GM20000 (cell line): ENCODE measurements at regions not wholly inside any gene's neighbourhood (a gene's known extent, or its start where the extent isn't known, plus 50 kb on each side); places are given as distances from the start of the nearest gene placed in this dataset.

Experiments
- DNase-seq: peaks from one replicate; pipeline ENCODE4 v3.0.0; 2012; ENCODE audit warnings: low spot score
- TF ChIP-seq, protein P1 (sequence below): IDR thresholded peaks from 2 replicates; pipeline ENCODE4 v1.5.1; 2012; ENCODE audit warnings: mild to moderate bottlenecking, control low read depth; ENCODE audit errors: extremely low read depth, missing control alignments

DNA sequence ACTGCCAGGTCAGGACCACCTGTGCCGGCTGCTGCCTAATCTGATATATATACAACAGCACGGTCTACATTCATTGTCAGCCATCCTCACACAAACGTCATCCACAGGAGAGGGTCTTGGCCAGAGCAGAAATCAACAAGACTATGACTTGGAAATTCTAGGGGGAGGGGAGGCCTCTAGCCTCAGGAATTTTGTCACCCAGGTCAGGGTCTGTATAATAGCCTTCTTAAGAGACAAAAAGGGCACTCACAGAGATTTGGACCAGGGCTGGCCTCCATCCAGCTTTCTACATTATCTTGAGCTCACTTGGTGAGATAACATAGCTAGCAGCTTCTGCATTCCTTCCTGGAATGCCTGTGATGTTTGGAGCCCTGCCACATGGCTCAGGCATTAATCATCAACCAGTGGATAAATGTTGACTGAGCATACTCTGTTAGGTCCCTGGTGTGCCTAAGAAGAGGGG is 50.4 kb upstream of the CTIF start:
- TF ChIP-seq, protein P1, sequence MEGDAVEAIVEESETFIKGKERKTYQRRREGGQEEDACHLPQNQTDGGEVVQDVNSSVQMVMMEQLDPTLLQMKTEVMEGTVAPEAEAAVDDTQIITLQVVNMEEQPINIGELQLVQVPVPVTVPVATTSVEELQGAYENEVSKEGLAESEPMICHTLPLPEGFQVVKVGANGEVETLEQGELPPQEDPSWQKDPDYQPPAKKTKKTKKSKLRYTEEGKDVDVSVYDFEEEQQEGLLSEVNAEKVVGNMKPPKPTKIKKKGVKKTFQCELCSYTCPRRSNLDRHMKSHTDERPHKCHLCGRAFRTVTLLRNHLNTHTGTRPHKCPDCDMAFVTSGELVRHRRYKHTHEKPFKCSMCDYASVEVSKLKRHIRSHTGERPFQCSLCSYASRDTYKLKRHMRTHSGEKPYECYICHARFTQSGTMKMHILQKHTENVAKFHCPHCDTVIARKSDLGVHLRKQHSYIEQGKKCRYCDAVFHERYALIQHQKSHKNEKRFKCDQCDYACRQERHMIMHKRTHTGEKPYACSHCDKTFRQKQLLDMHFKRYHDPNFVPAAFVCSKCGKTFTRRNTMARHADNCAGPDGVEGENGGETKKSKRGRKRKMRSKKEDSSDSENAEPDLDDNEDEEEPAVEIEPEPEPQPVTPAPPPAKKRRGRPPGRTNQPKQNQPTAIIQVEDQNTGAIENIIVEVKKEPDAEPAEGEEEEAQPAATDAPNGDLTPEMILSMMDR, result no peak
- no peak for DNase-seq

DNA sequence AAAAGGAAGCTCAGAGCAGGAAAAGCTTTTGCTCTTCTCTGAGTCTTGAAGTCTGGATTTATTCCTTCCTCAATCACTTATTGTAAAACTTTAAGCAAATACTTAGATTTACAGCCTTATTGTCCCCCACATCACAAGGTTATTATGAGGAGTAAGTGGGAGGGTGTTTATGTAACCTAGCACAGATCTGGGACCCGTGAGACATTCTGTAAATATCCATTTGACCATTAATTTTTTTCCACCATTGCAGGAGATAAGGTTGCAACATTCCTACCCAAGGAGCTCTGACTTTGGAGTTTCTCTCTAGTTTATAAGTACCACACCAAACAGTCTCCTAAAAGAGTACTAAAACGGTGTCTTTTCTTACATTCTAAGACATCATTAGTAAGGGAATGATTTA is 52.1 kb upstream of the CTIF start:
- no peak for DNase-seq
- TF ChIP-seq, protein P1, result no peak

DNA sequence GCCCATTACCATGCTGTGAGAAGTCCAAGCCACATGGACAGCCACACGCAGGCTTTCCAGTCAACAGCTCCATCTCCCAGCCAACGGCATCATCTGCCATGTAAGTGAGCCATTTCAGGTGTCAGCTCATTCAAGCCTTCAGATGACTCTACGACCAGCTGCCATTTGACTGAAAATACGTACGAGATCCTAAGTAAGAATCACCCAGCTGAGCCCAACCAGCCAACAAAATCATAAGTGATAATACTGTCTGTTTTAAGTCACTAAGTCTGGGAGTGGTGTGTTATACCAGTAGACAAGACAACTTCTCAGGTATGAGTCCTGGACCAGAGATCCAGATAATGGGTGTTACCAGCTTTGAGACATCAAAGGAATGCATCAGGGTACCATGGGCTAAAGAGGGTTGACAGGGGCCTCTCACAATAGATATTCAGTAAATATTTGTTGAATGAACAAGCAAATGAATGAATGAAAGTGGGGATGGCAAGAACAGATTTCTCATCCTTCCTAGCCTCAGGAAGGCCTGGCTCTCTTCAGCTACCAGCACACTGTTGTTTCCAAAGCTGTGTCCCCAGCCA is 52.9 kb upstream of the CTIF start:
- DNase-seq, result no peak
- TF ChIP-seq, protein P1, result no peak

DNA sequence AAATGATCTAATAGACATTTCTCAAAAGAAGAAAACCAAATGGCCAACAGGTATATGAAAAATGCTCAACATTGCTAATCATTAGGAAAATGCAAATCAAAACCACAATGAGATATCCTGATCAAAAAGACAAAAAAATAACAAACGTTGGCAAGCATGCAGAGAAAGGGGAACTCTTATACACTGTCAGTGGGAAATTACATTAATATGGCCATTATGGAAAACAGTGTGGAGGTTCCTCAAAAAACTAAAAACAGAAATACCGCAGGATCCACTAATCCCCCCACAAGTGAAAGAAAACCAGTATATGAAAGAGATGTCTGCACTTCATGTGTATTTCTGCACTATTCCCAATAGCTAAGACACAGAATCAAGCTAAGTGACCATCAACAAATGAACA is 57.7 kb upstream of the CTIF start:
- TF ChIP-seq, protein P1, result no peak

DNA sequence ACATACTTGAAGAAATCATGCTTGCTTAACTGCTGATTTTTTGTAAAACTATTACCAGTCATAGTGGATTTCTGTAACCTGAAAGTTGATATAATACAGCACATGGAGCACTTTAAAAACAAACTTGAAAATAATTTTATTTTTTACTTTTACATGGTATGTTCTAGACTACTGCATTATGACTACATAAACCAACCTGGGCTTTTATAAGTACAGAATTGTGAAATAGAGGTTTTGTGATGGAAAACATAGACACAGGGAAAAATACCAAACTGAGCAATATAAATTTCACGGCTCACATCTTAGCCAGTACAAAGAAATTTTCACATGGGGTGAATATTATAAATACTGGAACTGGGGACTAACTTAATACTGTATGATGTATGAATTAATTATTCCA is 59.3 kb upstream of the CTIF start:
- DNase-seq, result no peak
- TF ChIP-seq, protein P1, result no peak

More for the DNA sequence above, 57.7 kb upstream of the CTIF start:
- no peak for DNase-seq

DNA sequence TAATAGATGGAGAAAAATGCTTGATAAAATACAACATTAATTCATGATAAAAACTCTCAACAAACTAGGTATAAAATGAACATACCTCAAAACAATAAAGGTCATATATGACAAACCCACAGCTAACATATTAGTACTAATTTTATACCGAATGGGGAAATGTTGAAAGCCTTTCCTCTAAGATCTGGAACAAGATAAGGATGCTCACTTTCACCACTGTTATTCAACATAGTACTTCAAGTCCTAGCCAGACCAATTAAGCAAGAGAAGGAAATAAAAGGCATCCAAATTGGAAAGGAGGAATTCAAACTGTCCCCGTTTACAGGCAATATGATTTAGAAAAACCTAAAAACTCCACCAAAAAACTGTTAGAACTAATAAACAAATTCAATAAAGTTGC is 61.5 kb upstream of the CTIF start:
- TF ChIP-seq, protein P1, result no peak
- DNase-seq, result no peak

DNA sequence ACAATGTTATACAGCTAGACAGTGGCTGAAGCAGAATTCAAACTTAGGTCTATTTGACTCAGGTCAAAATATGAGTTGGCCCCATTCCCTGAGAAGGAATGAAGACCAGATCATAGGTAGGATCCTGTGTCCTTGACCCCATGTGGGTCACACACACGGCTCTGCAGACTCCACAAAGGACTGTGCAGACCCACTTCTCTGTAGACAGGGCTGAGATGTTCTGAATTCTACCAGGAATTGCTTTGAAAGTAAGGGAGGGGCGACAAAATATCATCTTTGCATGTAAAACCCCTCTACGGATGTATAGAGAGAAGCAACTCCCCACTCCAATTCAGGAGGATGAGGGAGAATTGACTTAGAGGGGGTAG is 62.3 kb upstream of the CTIF start:
- no peak for DNase-seq
- TF ChIP-seq, protein P1, result no peak
